ENCODE measurements at regions not wholly inside any gene's neighbourhood (a gene's known extent, or its start where the extent isn't known, plus 50 kb on each side); places are given as distances from the start of the nearest gene placed in this dataset.

- DNase-seq (ENCODE audit: extremely low read depth, low read depth): no peak
These were observed 122.1 kb downstream of the NUF2 start for GRCh38 chr1:163443863-163444262.

GRCh38 chr1:163444665-163445064 lies 122.9 kb downstream of the NUF2 start:
- DNase-seq (ENCODE audit: extremely low read depth, low read depth): no peak
- TF ChIP-seq CTCF (IDR thresholded peaks at IDR 0.05; ENCODE audit: low read depth, low read length): no peak

More at GRCh38 chr1:163443863-163444262, 122.1 kb downstream of the NUF2 start:
- TF ChIP-seq CTCF (IDR thresholded peaks at IDR 0.05; ENCODE audit: low read depth, low read length): no peak

GRCh38 chr1:163450986-163451385 lies 129.2 kb downstream of the NUF2 start:
- DNase-seq (ENCODE audit: extremely low read depth, low read depth): no peak
- TF ChIP-seq CTCF (IDR thresholded peaks at IDR 0.05; ENCODE audit: low read depth, low read length): no peak

- TF ChIP-seq CTCF (IDR thresholded peaks at IDR 0.05; ENCODE audit: low read depth, low read length): no peak
- no peak for DNase-seq (ENCODE audit: extremely low read depth, low read depth)
These were observed 137.8 kb downstream of the NUF2 start for GRCh38 chr1:163459539-163459938.

- TF ChIP-seq CTCF (IDR thresholded peaks at IDR 0.05; ENCODE audit: low read depth, low read length): no peak
- DNase-seq (ENCODE audit: extremely low read depth, low read depth): no peak
These were observed 145.5 kb downstream of the NUF2 start for GRCh38 chr1:163467289-163467688.

- no peak for DNase-seq (ENCODE audit: extremely low read depth, low read depth)
- TF ChIP-seq CTCF (IDR thresholded peaks at IDR 0.05; ENCODE audit: low read depth, low read length): no peak
These were observed 150.3 kb downstream of the NUF2 start for GRCh38 chr1:163471779-163472650.

GRCh38 chr1:163472651-163473248 lies 151.0 kb downstream of the NUF2 start:
- TF ChIP-seq CTCF (IDR thresholded peaks at IDR 0.05; ENCODE audit: low read depth, low read length): no peak
- no peak for DNase-seq (ENCODE audit: extremely low read depth, low read depth)

Data from AG09319 (cell line).